ENCODE measurements at regions not wholly inside any gene's neighbourhood (a gene's known extent, or its start where the extent isn't known, plus 50 kb on each side); places are given as distances from the start of the nearest gene placed in this dataset.

DNA sequence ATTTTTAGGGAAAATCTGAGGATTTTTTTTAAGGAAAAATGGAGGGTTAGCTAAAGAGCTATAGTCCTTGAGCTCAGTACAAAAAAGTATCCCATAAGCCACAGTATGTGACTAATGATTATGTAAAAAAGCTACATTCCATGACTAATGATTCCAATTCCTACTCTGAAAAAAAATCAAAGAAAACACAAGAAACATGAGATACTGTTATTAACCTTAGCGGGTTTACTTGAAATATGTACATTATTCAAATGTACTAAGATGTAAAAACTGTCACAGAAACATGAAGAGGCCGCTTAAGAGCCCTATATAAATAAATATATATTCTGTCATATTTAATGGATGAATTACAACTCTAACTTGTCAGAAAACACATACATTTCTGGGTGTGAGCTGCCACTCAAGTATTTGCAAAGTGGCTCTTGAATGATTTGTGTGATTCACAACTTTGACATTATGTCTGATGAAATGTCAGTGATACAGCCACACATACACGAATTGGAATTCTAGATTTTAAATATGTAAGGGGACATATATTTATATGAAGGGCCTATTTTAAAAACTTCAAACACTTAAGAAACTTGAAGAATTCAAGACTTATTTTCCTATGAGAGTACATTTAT is 518.7 kb upstream of the SUCLG2 start:
- DNase-seq (ENCODE audit: low spot score in 2 of 2) = no peak
- Mint-ChIP-seq H3K27me3 (no peaks in the 10 kb centered on the region), H3K4me1 (no peaks in the 10 kb centered on the region), H3K27ac (ENCODE audit: low read depth) (no peak overlapping the region), H3K36me3 (ENCODE audit: insufficient read depth) (peaks cover 2% of the 10 kb centered on the region), H3K4me3 (no peak overlapping the region), H3K9me3 (peaks cover 31% of the 10 kb centered on the region)
- ATAC-seq (replicated peaks; ENCODE audit: extremely low read depth, poor library complexity, severe bottlenecking) = no peak

- ATAC-seq (replicated peaks; ENCODE audit: extremely low read depth, poor library complexity, severe bottlenecking) = no peak
- Mint-ChIP-seq H3K4me3 (no peak overlapping the region), H3K9me3 (peaks cover 31% of the 10 kb centered on the region), H3K4me1 (no peaks in the 10 kb centered on the region), H3K27me3 (no peaks in the 10 kb centered on the region), H3K27ac (ENCODE audit: low read depth) (no peak overlapping the region), H3K36me3 (ENCODE audit: insufficient read depth) (peaks cover 2% of the 10 kb centered on the region)
- DNase-seq (ENCODE audit: low spot score in 2 of 2) = no peak
Measured at GRCh38 chr3:68172039-68172438, 517.6 kb upstream of the SUCLG2 start.

DNA sequence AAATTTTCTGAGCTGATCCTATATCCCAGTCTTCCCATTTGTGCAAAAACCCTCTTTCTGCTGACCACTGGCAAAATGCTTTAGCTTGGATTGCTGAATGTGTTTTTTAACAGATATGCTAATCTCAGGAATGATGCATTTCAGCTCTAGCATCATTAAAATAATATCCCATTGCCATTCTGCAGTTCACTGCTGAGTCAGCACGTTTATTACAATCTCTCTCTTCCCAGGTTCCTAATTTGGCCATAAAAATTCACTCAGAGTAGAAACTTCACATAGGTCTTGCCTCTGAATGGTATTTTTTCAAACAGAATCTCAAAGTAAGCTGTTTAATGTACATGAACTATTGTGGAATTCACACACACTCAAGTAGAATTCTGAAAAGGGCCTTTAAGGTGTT is 509.6 kb upstream of the SUCLG2 start:
- Mint-ChIP-seq H3K27ac (ENCODE audit: low read depth) (no peak overlapping the region), H3K36me3 (ENCODE audit: insufficient read depth) (no peaks in the 10 kb centered on the region), H3K9me3 (no peaks in the 10 kb centered on the region), H3K4me1 (no peaks in the 10 kb centered on the region), H3K4me3 (no peak overlapping the region), H3K27me3 (no peaks in the 10 kb centered on the region)
- DNase-seq (ENCODE audit: low spot score in 2 of 2) (no peak), ATAC-seq (replicated peaks; ENCODE audit: extremely low read depth, poor library complexity, severe bottlenecking) (no peak)

GRCh38 chr3:68163062-68163461 is 508.6 kb upstream of the SUCLG2 start:
- H3K4me3 Mint-ChIP-seq = no peak overlapping the region
- no peaks in the 10 kb centered on the region for H3K36me3 Mint-ChIP-seq (ENCODE audit: insufficient read depth)

GRCh38 chr3:68162644-68163043 is 508.2 kb upstream of the SUCLG2 start:
- H3K4me1 Mint-ChIP-seq = no peaks in the 10 kb centered on the region
- H3K9me3 Mint-ChIP-seq = no peaks in the 10 kb centered on the region
- DNase-seq (ENCODE audit: low spot score in 2 of 2) (no peak), ATAC-seq (replicated peaks; ENCODE audit: extremely low read depth, poor library complexity, severe bottlenecking) (no peak)
- H3K27ac Mint-ChIP-seq (ENCODE audit: low read depth) = no peak overlapping the region
- no peaks in the 10 kb centered on the region for H3K36me3 Mint-ChIP-seq (ENCODE audit: insufficient read depth)
- no peak overlapping the region for H3K4me3 Mint-ChIP-seq
- no peaks in the 10 kb centered on the region for H3K27me3 Mint-ChIP-seq

More at GRCh38 chr3:68163062-68163461, 508.6 kb upstream of the SUCLG2 start:
- no peak for DNase-seq (ENCODE audit: low spot score in 2 of 2)
- no peak overlapping the region for H3K27ac Mint-ChIP-seq (ENCODE audit: low read depth)
- no peaks in the 10 kb centered on the region for H3K9me3 Mint-ChIP-seq
- ATAC-seq (replicated peaks; ENCODE audit: extremely low read depth, poor library complexity, severe bottlenecking) = no peak
- no peaks in the 10 kb centered on the region for H3K27me3 Mint-ChIP-seq
- H3K4me1 Mint-ChIP-seq = no peaks in the 10 kb centered on the region

GRCh38 chr3:68151359-68151758 is 496.9 kb upstream of the SUCLG2 start:
- no peak overlapping the region for H3K27ac Mint-ChIP-seq (ENCODE audit: low read depth)
- H3K4me3 Mint-ChIP-seq = no peak overlapping the region
- no peaks in the 10 kb centered on the region for H3K27me3 Mint-ChIP-seq
- H3K9me3 Mint-ChIP-seq = peaks cover 7% of the 10 kb centered on the region
- H3K4me1 Mint-ChIP-seq = peaks cover 13% of the 10 kb centered on the region
- H3K36me3 Mint-ChIP-seq (ENCODE audit: insufficient read depth) = no peaks in the 10 kb centered on the region
- ATAC-seq (replicated peaks; ENCODE audit: extremely low read depth, poor library complexity, severe bottlenecking) (no peak), DNase-seq (ENCODE audit: low spot score in 2 of 2) (no peak)

GRCh38 chr3:68148447-68148846 is 494.0 kb upstream of the SUCLG2 start:
- H3K4me1 Mint-ChIP-seq = peaks cover 13% of the 10 kb centered on the region
- peaks cover 7% of the 10 kb centered on the region for H3K9me3 Mint-ChIP-seq
- H3K27me3 Mint-ChIP-seq = no peaks in the 10 kb centered on the region
- H3K4me3 Mint-ChIP-seq = no peak overlapping the region
- no peak overlapping the region for H3K27ac Mint-ChIP-seq (ENCODE audit: low read depth)
- ATAC-seq (replicated peaks; ENCODE audit: extremely low read depth, poor library complexity, severe bottlenecking) (no peak), DNase-seq (ENCODE audit: low spot score in 2 of 2) (no peak)
- no peaks in the 10 kb centered on the region for H3K36me3 Mint-ChIP-seq (ENCODE audit: insufficient read depth)

DNA sequence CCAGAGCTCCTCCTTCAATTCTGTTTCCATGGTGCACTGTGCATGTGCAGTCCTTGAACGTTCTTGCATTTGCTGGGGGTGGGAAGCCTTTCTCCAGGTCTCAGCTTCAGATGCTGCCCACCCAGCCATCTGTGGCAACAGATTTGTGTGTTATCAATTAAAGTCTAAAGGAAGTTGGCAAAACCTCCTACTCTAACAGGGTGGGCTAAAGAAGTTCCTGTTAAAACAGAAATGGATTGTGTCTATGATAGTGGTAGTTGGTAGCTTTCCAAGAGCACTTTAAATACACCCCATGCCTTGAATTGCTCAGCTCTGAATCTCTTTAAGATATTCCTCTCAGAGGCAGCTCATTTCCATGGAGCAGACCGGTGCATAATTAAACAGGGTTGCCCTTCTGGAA is 488.0 kb upstream of the SUCLG2 start:
- DNase-seq (ENCODE audit: low spot score in 2 of 2) = no peak
- H3K27ac Mint-ChIP-seq (ENCODE audit: low read depth) = no peak overlapping the region
- H3K9me3 Mint-ChIP-seq = no peaks in the 10 kb centered on the region
- H3K4me1 Mint-ChIP-seq = peaks cover 10% of the 10 kb centered on the region
- no peak overlapping the region for H3K4me3 Mint-ChIP-seq
- no peaks in the 10 kb centered on the region for H3K36me3 Mint-ChIP-seq (ENCODE audit: insufficient read depth)
- no peak for ATAC-seq (replicated peaks; ENCODE audit: extremely low read depth, poor library complexity, severe bottlenecking)
- H3K27me3 Mint-ChIP-seq = no peaks in the 10 kb centered on the region

DNA sequence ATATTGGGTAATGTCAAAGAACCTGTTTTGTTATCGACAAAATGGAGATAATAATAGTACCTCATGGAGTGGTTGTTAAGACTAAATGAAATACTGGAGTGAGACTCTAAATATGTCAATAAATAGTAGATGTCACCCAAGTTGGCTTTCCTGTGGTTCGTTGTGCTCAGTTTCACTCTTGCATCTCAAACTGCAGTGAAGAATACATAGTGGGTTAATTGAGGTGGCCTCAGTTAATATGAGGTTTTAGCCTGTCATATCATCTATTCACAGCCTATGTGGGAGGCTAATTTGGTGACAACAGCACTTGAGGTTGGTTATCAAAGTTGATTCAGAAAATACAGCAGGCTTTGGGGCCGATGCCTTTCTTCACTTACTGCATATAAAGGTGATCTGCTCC is 485.5 kb upstream of the SUCLG2 start:
- Mint-ChIP-seq H3K27me3 (no peaks in the 10 kb centered on the region), H3K27ac (ENCODE audit: low read depth) (no peak overlapping the region), H3K4me1 (peaks cover 6% of the 10 kb centered on the region), H3K9me3 (no peaks in the 10 kb centered on the region), H3K4me3 (no peak overlapping the region), H3K36me3 (ENCODE audit: insufficient read depth) (no peaks in the 10 kb centered on the region)
- ATAC-seq (replicated peaks; ENCODE audit: extremely low read depth, poor library complexity, severe bottlenecking) = no peak
- no peak for DNase-seq (ENCODE audit: low spot score in 2 of 2)

GRCh38 chr3:68136411-68136810 is 482.0 kb upstream of the SUCLG2 start:
- no peaks in the 10 kb centered on the region for H3K27me3 Mint-ChIP-seq
- H3K36me3 Mint-ChIP-seq (ENCODE audit: insufficient read depth) = no peaks in the 10 kb centered on the region
- no peak for DNase-seq (ENCODE audit: low spot score in 2 of 2)
- H3K4me3 Mint-ChIP-seq = no peak overlapping the region
- H3K4me1 Mint-ChIP-seq = peaks cover 4% of the 10 kb centered on the region
- no peak for ATAC-seq (replicated peaks; ENCODE audit: extremely low read depth, poor library complexity, severe bottlenecking)
- H3K9me3 Mint-ChIP-seq = no peaks in the 10 kb centered on the region
- no peak overlapping the region for H3K27ac Mint-ChIP-seq (ENCODE audit: low read depth)

DNA sequence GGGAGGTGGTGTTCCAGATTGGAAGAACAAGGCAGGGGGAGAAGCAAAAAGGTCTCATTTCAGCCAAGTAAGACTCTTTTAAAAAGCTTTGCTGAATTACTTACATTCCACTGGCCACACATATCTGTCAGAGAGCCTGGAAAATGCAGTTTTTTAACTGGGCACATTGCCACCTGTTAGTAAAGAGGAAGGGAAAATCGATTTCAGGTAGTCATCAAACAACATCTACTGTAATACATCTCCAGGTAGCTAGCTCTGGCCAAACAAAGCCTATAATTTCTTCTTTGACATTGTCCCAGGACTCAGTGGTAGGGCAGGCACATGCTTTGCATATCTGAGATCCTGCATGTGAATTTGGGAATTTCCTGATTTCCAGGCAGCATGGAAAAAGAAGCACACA is 480.7 kb upstream of the SUCLG2 start:
- no peak overlapping the region for H3K4me3 Mint-ChIP-seq
- DNase-seq (ENCODE audit: low spot score in 2 of 2) (no peak), ATAC-seq (replicated peaks; ENCODE audit: extremely low read depth, poor library complexity, severe bottlenecking) (no peak)
- H3K4me1 Mint-ChIP-seq = no peaks in the 10 kb centered on the region
- no peak overlapping the region for H3K27ac Mint-ChIP-seq (ENCODE audit: low read depth)
- H3K9me3 Mint-ChIP-seq = no peaks in the 10 kb centered on the region
- H3K36me3 Mint-ChIP-seq (ENCODE audit: insufficient read depth) = peaks cover 2% of the 10 kb centered on the region
- H3K27me3 Mint-ChIP-seq = no peaks in the 10 kb centered on the region

GRCh38 chr3:68129065-68129464 is 474.7 kb upstream of the SUCLG2 start:
- H3K4me1 Mint-ChIP-seq = peaks cover 27% of the 10 kb centered on the region
- no peaks in the 10 kb centered on the region for H3K27me3 Mint-ChIP-seq
- peaks cover 11% of the 10 kb centered on the region for H3K9me3 Mint-ChIP-seq
- no peak for DNase-seq (ENCODE audit: low spot score in 2 of 2)
- no peak for ATAC-seq (replicated peaks; ENCODE audit: extremely low read depth, poor library complexity, severe bottlenecking)
- peaks cover 2% of the 10 kb centered on the region for H3K36me3 Mint-ChIP-seq (ENCODE audit: insufficient read depth)
- H3K4me3 Mint-ChIP-seq = no peak overlapping the region
- H3K27ac Mint-ChIP-seq (ENCODE audit: low read depth) = no peak overlapping the region

DNA sequence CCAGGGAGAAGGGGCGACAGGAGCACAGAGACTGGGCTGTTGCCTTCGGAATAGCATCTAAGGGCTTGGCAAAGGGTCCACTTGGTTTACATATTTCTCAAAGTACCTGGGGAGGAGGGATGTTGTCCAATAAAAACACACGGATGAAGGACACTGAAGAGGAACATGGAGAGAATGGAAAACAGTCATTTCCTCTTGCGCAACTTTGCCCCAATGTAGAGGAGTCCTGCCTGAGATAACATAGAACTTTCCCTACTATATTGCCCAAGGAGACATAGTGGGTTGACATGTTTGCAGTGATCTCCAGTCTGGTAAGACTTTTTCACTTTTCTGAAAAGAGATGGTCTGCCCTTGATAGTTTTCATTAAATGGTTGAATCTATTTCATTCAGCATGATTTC is 468.8 kb upstream of the SUCLG2 start:
- Mint-ChIP-seq H3K27me3 (no peaks in the 10 kb centered on the region), H3K27ac (ENCODE audit: low read depth) (no peak overlapping the region), H3K4me3 (no peak overlapping the region), H3K4me1 (peaks cover 28% of the 10 kb centered on the region), H3K36me3 (ENCODE audit: insufficient read depth) (no peaks in the 10 kb centered on the region), H3K9me3 (peaks cover 16% of the 10 kb centered on the region)
- no peak for DNase-seq (ENCODE audit: low spot score in 2 of 2)
- ATAC-seq (replicated peaks; ENCODE audit: extremely low read depth, poor library complexity, severe bottlenecking) = no peak

GRCh38 chr3:68121287-68121686 is 466.9 kb upstream of the SUCLG2 start:
- no peak overlapping the region for H3K4me3 Mint-ChIP-seq
- H3K4me1 Mint-ChIP-seq = peaks cover 22% of the 10 kb centered on the region
- H3K27me3 Mint-ChIP-seq = no peaks in the 10 kb centered on the region
- no peak for ATAC-seq (replicated peaks; ENCODE audit: extremely low read depth, poor library complexity, severe bottlenecking)
- DNase-seq (ENCODE audit: low spot score in 2 of 2) = no peak
- H3K27ac Mint-ChIP-seq (ENCODE audit: low read depth) = no peak overlapping the region
- peaks cover 10% of the 10 kb centered on the region for H3K9me3 Mint-ChIP-seq
- no peaks in the 10 kb centered on the region for H3K36me3 Mint-ChIP-seq (ENCODE audit: insufficient read depth)

All from central memory CD8-positive, alpha-beta T cell (primary cell).